ENCODE measurements at regions not wholly inside any gene's neighbourhood (a gene's known extent, or its start where the extent isn't known, plus 50 kb on each side); places are given as distances from the start of the nearest gene placed in this dataset.

DNA sequence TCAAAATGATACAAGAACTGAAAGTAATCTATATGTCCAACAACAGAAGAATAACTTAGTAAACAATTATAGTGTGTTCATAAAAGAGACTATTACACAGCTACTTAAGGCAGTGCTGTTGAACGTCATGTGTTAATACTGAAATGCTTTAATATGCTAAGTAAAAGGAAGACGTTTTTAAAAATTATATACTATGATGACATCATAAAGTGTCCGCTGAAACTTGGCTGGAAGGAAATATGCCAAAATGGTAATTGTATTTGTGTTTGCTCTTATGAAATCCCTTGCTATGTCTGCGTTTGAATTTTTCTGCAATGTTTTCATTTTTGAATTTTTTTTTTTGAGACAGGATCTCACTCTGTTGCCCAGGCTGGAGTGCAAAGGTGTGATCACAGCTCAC is 679.3 kb downstream of the DHX35 start:
- TF ChIP-seq, protein P1, sequence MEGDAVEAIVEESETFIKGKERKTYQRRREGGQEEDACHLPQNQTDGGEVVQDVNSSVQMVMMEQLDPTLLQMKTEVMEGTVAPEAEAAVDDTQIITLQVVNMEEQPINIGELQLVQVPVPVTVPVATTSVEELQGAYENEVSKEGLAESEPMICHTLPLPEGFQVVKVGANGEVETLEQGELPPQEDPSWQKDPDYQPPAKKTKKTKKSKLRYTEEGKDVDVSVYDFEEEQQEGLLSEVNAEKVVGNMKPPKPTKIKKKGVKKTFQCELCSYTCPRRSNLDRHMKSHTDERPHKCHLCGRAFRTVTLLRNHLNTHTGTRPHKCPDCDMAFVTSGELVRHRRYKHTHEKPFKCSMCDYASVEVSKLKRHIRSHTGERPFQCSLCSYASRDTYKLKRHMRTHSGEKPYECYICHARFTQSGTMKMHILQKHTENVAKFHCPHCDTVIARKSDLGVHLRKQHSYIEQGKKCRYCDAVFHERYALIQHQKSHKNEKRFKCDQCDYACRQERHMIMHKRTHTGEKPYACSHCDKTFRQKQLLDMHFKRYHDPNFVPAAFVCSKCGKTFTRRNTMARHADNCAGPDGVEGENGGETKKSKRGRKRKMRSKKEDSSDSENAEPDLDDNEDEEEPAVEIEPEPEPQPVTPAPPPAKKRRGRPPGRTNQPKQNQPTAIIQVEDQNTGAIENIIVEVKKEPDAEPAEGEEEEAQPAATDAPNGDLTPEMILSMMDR (IDR thresholded peaks at IDR 0.05; ENCODE audit: extremely low read depth, low read depth, low read length): no peak
- H3K9me3 ChIP-seq (ENCODE audit: low read depth, low read length): no peaks in the 10 kb centered on the region
- H3K36me3 ChIP-seq (ENCODE audit: insufficient read depth, low read length): no peaks in the 10 kb centered on the region
- DNase-seq (ENCODE audit: insufficient read length, low spot score, missing footprints): no peak
- no peak overlapping the region for H3K4me2 ChIP-seq (ENCODE audit: insufficient read depth, low read length)
- no peaks in the 10 kb centered on the region for H3K79me2 ChIP-seq (ENCODE audit: insufficient read depth, low read length)
- no peaks in the 10 kb centered on the region for H3K4me1 ChIP-seq (ENCODE audit: insufficient read depth, low read length)
- H3K27ac ChIP-seq (ENCODE audit: low read depth, low read length): no peak overlapping the region
- H3K27me3 ChIP-seq (ENCODE audit: insufficient read depth, low read length): no peaks in the 10 kb centered on the region
- H2AFZ ChIP-seq (ENCODE audit: low read length): no peak overlapping the region
- no peaks in the 10 kb centered on the region for H4K20me1 ChIP-seq (ENCODE audit: insufficient read depth, low read length)
- H3K4me3 ChIP-seq (ENCODE audit: insufficient read depth, low read length): no peak overlapping the region

DNA sequence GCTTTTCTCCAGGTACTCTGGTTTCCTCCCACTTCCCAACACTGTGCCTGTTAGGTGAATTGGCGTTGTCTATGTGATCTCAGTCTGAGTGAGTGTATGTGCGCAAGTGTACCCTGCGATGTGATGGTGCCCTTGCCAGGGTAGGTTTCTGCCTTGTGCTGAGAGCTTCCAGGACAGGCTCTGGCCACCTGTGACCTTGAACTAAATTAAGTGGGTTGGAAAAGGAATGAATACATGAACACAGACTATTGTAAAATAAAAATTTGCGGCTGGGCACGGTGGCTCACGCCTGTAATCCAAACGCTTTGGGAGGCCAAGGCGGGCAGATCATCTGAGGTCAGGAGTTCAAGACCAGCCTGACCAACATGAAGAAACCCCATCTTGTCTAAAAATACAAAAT is 678.0 kb downstream of the DHX35 start:
- H3K27ac ChIP-seq (ENCODE audit: low read depth, low read length): no peak overlapping the region

DNA sequence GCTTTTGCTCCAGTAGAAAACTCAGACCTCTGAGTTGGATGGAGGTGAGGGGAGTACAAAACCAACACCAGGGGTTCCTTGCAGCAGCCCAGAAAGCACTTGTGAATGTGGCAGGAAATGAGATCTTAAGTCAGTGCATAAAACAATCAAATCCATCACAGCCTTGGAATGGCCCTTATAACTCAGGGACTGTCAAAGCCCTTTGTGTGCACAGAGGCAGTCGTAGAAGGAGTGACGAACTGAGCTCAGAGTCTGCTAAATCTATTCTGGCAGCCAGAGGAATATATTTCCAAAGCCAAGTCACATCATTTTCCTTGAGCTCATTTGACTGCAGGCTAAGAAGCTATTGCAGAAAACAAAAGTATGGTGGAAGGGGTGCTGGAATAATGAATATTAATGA is 676.6 kb downstream of the DHX35 start:
- no peaks in the 10 kb centered on the region for H3K36me3 ChIP-seq (ENCODE audit: insufficient read depth, low read length)
- H3K27me3 ChIP-seq (ENCODE audit: insufficient read depth, low read length): no peaks in the 10 kb centered on the region
- H3K4me2 ChIP-seq (ENCODE audit: insufficient read depth, low read length): no peak overlapping the region
- H3K4me1 ChIP-seq (ENCODE audit: insufficient read depth, low read length): no peaks in the 10 kb centered on the region
- H4K20me1 ChIP-seq (ENCODE audit: insufficient read depth, low read length): no peaks in the 10 kb centered on the region
- no peaks in the 10 kb centered on the region for H3K79me2 ChIP-seq (ENCODE audit: insufficient read depth, low read length)
- no peaks in the 10 kb centered on the region for H3K9me3 ChIP-seq (ENCODE audit: low read depth, low read length)
- DNase-seq (ENCODE audit: insufficient read length, low spot score, missing footprints): no peak
- H3K4me3 ChIP-seq (ENCODE audit: insufficient read depth, low read length): no peak overlapping the region
- H3K27ac ChIP-seq (ENCODE audit: low read depth, low read length): no peak overlapping the region
- no peak overlapping the region for H2AFZ ChIP-seq (ENCODE audit: low read length)
- TF ChIP-seq, protein P1 (IDR thresholded peaks at IDR 0.05; ENCODE audit: extremely low read depth, low read depth, low read length): no peak

More for the DNA sequence above, 678.0 kb downstream of the DHX35 start:
- Histone ChIP-seq H2AFZ (ENCODE audit: low read length) (no peak overlapping the region), H3K4me3 (ENCODE audit: insufficient read depth, low read length) (no peak overlapping the region), H3K4me1 (ENCODE audit: insufficient read depth, low read length) (no peaks in the 10 kb centered on the region), H3K36me3 (ENCODE audit: insufficient read depth, low read length) (no peaks in the 10 kb centered on the region), H4K20me1 (ENCODE audit: insufficient read depth, low read length) (no peaks in the 10 kb centered on the region), H3K27me3 (ENCODE audit: insufficient read depth, low read length) (no peaks in the 10 kb centered on the region), H3K4me2 (ENCODE audit: insufficient read depth, low read length) (no peak overlapping the region), H3K79me2 (ENCODE audit: insufficient read depth, low read length) (no peaks in the 10 kb centered on the region), H3K9me3 (ENCODE audit: low read depth, low read length) (no peaks in the 10 kb centered on the region)
- DNase-seq (ENCODE audit: insufficient read length, low spot score, missing footprints): no peak
- TF ChIP-seq, protein P1 (IDR thresholded peaks at IDR 0.05; ENCODE audit: extremely low read depth, low read depth, low read length): no peak

- H3K27me3 ChIP-seq (ENCODE audit: insufficient read depth, low read length): no peaks in the 10 kb centered on the region
- H3K9me3 ChIP-seq (ENCODE audit: low read depth, low read length): no peaks in the 10 kb centered on the region
- no peak overlapping the region for H3K4me3 ChIP-seq (ENCODE audit: insufficient read depth, low read length)
- no peak overlapping the region for H2AFZ ChIP-seq (ENCODE audit: low read length)
- no peak overlapping the region for H3K4me2 ChIP-seq (ENCODE audit: insufficient read depth, low read length)
- H3K27ac ChIP-seq (ENCODE audit: low read depth, low read length): no peak overlapping the region
- TF ChIP-seq, protein P1 (IDR thresholded peaks at IDR 0.05; ENCODE audit: extremely low read depth, low read depth, low read length): no peak
- no peaks in the 10 kb centered on the region for H4K20me1 ChIP-seq (ENCODE audit: insufficient read depth, low read length)
- no peaks in the 10 kb centered on the region for H3K4me1 ChIP-seq (ENCODE audit: insufficient read depth, low read length)
- DNase-seq (ENCODE audit: insufficient read length, low spot score, missing footprints): no peak
- no peaks in the 10 kb centered on the region for H3K79me2 ChIP-seq (ENCODE audit: insufficient read depth, low read length)
- H3K36me3 ChIP-seq (ENCODE audit: insufficient read depth, low read length): no peaks in the 10 kb centered on the region
Measured at GRCh38 chr20:39633689-39634088, 671.5 kb downstream of the DHX35 start.
